ENCODE measurements at regions not wholly inside any gene's neighbourhood (a gene's known extent, or its start where the extent isn't known, plus 50 kb on each side); places are given as distances from the start of the nearest gene placed in this dataset.

- no peak overlapping the region for H3K27ac Mint-ChIP-seq (ENCODE audit: unreplicated experiment)
- no peaks in the 10 kb centered on the region for H3K9me3 Mint-ChIP-seq (ENCODE audit: low read depth)
Observed at GRCh38 chr7:25521236-25521635, 292.9 kb upstream of the NPVF start.

GRCh38 chr7:25522727-25523126 lies 294.4 kb upstream of the NPVF start:
- no peaks in the 10 kb centered on the region for H3K36me3 Mint-ChIP-seq (ENCODE audit: low read depth)
- no peak overlapping the region for H3K4me3 Mint-ChIP-seq (ENCODE audit: unreplicated experiment)
- H3K27me3 Mint-ChIP-seq (ENCODE audit: low read depth) = peaks cover 18% of the 10 kb centered on the region
- H3K9me3 Mint-ChIP-seq (ENCODE audit: low read depth) = no peaks in the 10 kb centered on the region
- H3K27ac Mint-ChIP-seq (ENCODE audit: unreplicated experiment) = no peak overlapping the region
- TF ChIP-seq CTCF (IDR thresholded peaks at IDR 0.05) = no peak
- DNase-seq (ENCODE audit: low spot score) = no peak
- H3K4me1 Mint-ChIP-seq (ENCODE audit: low read depth) = no peaks in the 10 kb centered on the region

More at GRCh38 chr7:25521236-25521635, 292.9 kb upstream of the NPVF start:
- no peak for DNase-seq (ENCODE audit: low spot score)
- no peaks in the 10 kb centered on the region for H3K36me3 Mint-ChIP-seq (ENCODE audit: low read depth)
- TF ChIP-seq CTCF (IDR thresholded peaks at IDR 0.05) = no peak
- H3K27me3 Mint-ChIP-seq (ENCODE audit: low read depth) = peaks cover 15% of the 10 kb centered on the region
- no peak overlapping the region for H3K4me3 Mint-ChIP-seq (ENCODE audit: unreplicated experiment)
- no peaks in the 10 kb centered on the region for H3K4me1 Mint-ChIP-seq (ENCODE audit: low read depth)

- H3K27ac Mint-ChIP-seq (ENCODE audit: unreplicated experiment) = no peak overlapping the region
- no peak for DNase-seq (ENCODE audit: low spot score)
- no peaks in the 10 kb centered on the region for H3K36me3 Mint-ChIP-seq (ENCODE audit: low read depth)
- H3K4me1 Mint-ChIP-seq (ENCODE audit: low read depth) = no peaks in the 10 kb centered on the region
- H3K4me3 Mint-ChIP-seq (ENCODE audit: unreplicated experiment) = no peak overlapping the region
- peaks cover 22% of the 10 kb centered on the region for H3K27me3 Mint-ChIP-seq (ENCODE audit: low read depth)
- TF ChIP-seq CTCF (IDR thresholded peaks at IDR 0.05) = no peak
- no peaks in the 10 kb centered on the region for H3K9me3 Mint-ChIP-seq (ENCODE audit: low read depth)
Observed at GRCh38 chr7:25527665-25528170, 299.4 kb upstream of the NPVF start.

- no peaks in the 10 kb centered on the region for H3K9me3 Mint-ChIP-seq (ENCODE audit: low read depth)
- H3K27me3 Mint-ChIP-seq (ENCODE audit: low read depth) = peaks cover 15% of the 10 kb centered on the region
- no peak overlapping the region for H3K27ac Mint-ChIP-seq (ENCODE audit: unreplicated experiment)
- DNase-seq (ENCODE audit: low spot score) = no peak
- no peak overlapping the region for H3K4me3 Mint-ChIP-seq (ENCODE audit: unreplicated experiment)
- no peak for TF ChIP-seq CTCF (IDR thresholded peaks at IDR 0.05)
- H3K4me1 Mint-ChIP-seq (ENCODE audit: low read depth) = no peaks in the 10 kb centered on the region
- no peaks in the 10 kb centered on the region for H3K36me3 Mint-ChIP-seq (ENCODE audit: low read depth)
Observed at GRCh38 chr7:25529320-25529719, 301.0 kb upstream of the NPVF start.

- TF ChIP-seq CTCF (IDR thresholded peaks at IDR 0.05) = no peak
- no peaks in the 10 kb centered on the region for H3K4me1 Mint-ChIP-seq (ENCODE audit: low read depth)
- no peak overlapping the region for H3K4me3 Mint-ChIP-seq (ENCODE audit: unreplicated experiment)
- no peaks in the 10 kb centered on the region for H3K9me3 Mint-ChIP-seq (ENCODE audit: low read depth)
- no peak overlapping the region for H3K27ac Mint-ChIP-seq (ENCODE audit: unreplicated experiment)
- H3K27me3 Mint-ChIP-seq (ENCODE audit: low read depth) = peaks cover 5% of the 10 kb centered on the region
- H3K36me3 Mint-ChIP-seq (ENCODE audit: low read depth) = no peaks in the 10 kb centered on the region
- DNase-seq (ENCODE audit: low spot score) = no peak
Observed at GRCh38 chr7:25536851-25537250, 308.6 kb upstream of the NPVF start.

Measured in chondrocyte (in vitro differentiated cells).